K562 (cell line): ENCODE measurements at regions not wholly inside any gene's neighbourhood (a gene's known extent, or its start where the extent isn't known, plus 50 kb on each side); places are given as distances from the start of the nearest gene placed in this dataset.

Source experiments
- ESRRA ChIP-seq: fragments of 450-650 bp; IDR thresholded peaks from 2 replicates; pipeline ENCODE4 v1.6.1; 2014; ENCODE audit warnings: low read depth, mild to moderate bottlenecking, moderate library complexity, borderline replicate concordance
- JUND ChIP-seq, 2 experiments: IDR thresholded peaks; 2 replicates in 1 of 2; 3 replicates in 1 of 2; pipeline ENCODE4 v1.6.1; 2011; ENCODE audit warnings: borderline replicate concordance in 2 of 2, low read depth in 2 of 2, low read length in 2 of 2, improper control_type of control experiment in 1 of 2, missing biosample characterization in 1 of 2, missing genetic modification characterization in 1 of 2, missing genetic modification reagents in 1 of 2
- KDM1A ChIP-seq, 2 experiments: fragments of 450-650 bp; IDR thresholded peaks; 2 replicates each; pipeline ENCODE4 v1.6.1; 2016; ENCODE audit warnings: mild to moderate bottlenecking in 2 of 2
- POLR2A ChIP-seq: fragments of 450-650 bp; conservative IDR thresholded peaks from 2 replicates; pipeline ENCODE4 v1.6.1; 2016
- SMARCA5 ChIP-seq: fragments of 450-650 bp; IDR thresholded peaks from 2 replicates; pipeline ENCODE4 v1.6.1; 2016
- STAT6 ChIP-seq: sonication (generic); formaldehyde crosslinking; IDR thresholded peaks from 2 replicates; pipeline ENCODE4 v1.8.1; 2023; ENCODE audit warnings: mild to moderate bottlenecking, missing genetic modification reagents
- TEAD1 ChIP-seq, 2 experiments: fragments of 450-650 bp in 1 of 2; sonication (generic) in 1 of 2; formaldehyde crosslinking; IDR thresholded peaks; 2 replicates each; pipeline versions ENCODE4 v1.4.0 to v1.8.0; 2020 to 2022; ENCODE audit warnings: mild to moderate bottlenecking in 2 of 2, missing genetic modification reagents in 1 of 2
- U2AF1 ChIP-seq: fragments of 200-400 bp; formaldehyde crosslinking; optimal IDR thresholded peaks from 2 replicates; pipeline ENCODE3; 2017; ENCODE audit warnings: mild to moderate bottlenecking, low read depth, low read length, moderate library complexity
- XRCC5 ChIP-seq: fragments of 200-400 bp; formaldehyde crosslinking; IDR thresholded peaks from 2 replicates; pipeline ENCODE4 v1.6.1; 2017; ENCODE audit warnings: low read depth, mild to moderate bottlenecking, low read length
- ZNF217 ChIP-seq: sonication (generic); formaldehyde crosslinking; IDR thresholded peaks from 2 replicates; pipeline ENCODE4 v1.8.0; 2022; ENCODE audit warnings: mild to moderate bottlenecking, missing genetic modification reagents
- ZNF274 ChIP-seq: IDR thresholded peaks from 2 replicates; pipeline ENCODE4 v1.6.1; 2011; ENCODE audit warnings: low read depth, mild to moderate bottlenecking, low read length, moderate library complexity, borderline replicate concordance
- ZNF644 ChIP-seq: fragments of 200-800 bp; sonication (Bioruptor generic); IDR thresholded peaks from 2 replicates; pipeline ENCODE4 v1.6.1; 2016; ENCODE audit warnings: low read depth, missing genetic modification characterization, missing compliant biosample characterization
- TF ChIP-seq, protein P1 (sequence below), 3 experiments: fragments of 200-800 bp in 1 of 3; fragments of 250-450 bp in 1 of 3; fragments of 450-650 bp in 1 of 3; sonication (Bioruptor Pico) in 1 of 3; sonication (Bioruptor generic) in 1 of 3; formaldehyde crosslinking in 1 of 3; IDR thresholded peaks; 2 replicates each; pipeline versions ENCODE4 v1.6.1 to v1.8.0; 2016 to 2022; ENCODE audit warnings: mild to moderate bottlenecking in 2 of 3, missing genetic modification characterization in 2 of 3, missing compliant biosample characterization in 1 of 3, moderate library complexity in 1 of 3

DNA sequence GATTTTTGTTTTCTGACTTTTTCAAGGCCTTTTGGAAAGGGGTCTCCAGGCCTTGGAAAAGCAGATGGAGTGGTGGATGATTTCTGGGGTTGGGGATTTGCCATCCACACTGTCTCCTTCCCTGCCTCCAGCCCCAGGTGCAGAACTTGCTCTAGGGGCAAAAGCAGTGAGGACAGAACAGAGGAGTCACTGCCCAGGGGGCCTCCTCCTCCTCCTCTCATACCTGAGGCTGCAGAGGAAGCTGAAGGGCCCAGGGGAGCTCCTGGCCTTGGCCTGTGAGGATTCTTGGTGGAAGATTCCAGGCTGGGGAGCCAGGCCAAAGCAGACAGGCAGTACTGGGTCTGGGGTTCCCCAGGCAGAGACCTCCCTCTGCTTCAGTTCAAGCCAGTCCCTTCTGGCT lies 52.3 kb upstream of the URI1 start:
- TF ChIP-seq ESRRA (no peak), SMARCA5 (no peak), ZNF274 (no peak), POLR2A (no peak), XRCC5 (no peak), ZNF217 (CRISPR knock-in tag) (no peak), JUND (IDR thresholded peaks at IDR 0.05; ENCODE audit: borderline replicate concordance, low read depth, low read length) (no peak), JUND (tag; IDR thresholded peaks at IDR 0.05; ENCODE audit: borderline replicate concordance, low read depth, low read length) (no peak), U2AF1 (no peak), TEAD1 (CRISPR knock-in tag; IDR thresholded peaks at IDR 0.05) (no peak), KDM1A (IDR thresholded peaks at IDR 0.05) (no peak), ZNF644 (tag) (no peak), STAT6 (CRISPR knock-in tag) (no peak)
- TF ChIP-seq, protein P1, sequence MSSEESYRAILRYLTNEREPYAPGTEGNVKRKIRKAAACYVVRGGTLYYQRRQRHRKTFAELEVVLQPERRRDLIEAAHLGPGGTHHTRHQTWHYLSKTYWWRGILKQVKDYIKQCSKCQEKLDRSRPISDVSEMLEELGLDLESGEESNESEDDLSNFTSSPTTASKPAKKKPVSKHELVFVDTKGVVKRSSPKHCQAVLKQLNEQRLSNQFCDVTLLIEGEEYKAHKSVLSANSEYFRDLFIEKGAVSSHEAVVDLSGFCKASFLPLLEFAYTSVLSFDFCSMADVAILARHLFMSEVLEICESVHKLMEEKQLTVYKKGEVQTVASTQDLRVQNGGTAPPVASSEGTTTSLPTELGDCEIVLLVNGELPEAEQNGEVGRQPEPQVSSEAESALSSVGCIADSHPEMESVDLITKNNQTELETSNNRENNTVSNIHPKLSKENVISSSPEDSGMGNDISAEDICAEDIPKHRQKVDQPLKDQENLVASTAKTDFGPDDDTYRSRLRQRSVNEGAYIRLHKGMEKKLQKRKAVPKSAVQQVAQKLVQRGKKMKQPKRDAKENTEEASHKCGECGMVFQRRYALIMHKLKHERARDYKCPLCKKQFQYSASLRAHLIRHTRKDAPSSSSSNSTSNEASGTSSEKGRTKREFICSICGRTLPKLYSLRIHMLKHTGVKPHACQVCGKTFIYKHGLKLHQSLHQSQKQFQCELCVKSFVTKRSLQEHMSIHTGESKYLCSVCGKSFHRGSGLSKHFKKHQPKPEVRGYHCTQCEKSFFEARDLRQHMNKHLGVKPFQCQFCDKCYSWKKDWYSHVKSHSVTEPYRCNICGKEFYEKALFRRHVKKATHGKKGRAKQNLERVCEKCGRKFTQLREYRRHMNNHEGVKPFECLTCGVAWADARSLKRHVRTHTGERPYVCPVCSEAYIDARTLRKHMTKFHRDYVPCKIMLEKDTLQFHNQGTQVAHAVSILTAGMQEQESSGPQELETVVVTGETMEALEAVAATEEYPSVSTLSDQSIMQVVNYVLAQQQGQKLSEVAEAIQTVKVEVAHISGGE (CRISPR knock-in tag; IDR thresholded peaks at IDR 0.05): no peak
